ENCODE measurements at regions not wholly inside any gene's neighbourhood (a gene's known extent, or its start where the extent isn't known, plus 50 kb on each side); places are given as distances from the start of the nearest gene placed in this dataset.
"Not testable (repeated sequence)": the region's sequence is repeated elsewhere in the genome, so short reads cannot be mapped to it uniquely, and the experiment has no call there.

- Mint-ChIP-seq H3K4me1 (ENCODE audit: unreplicated experiment) (peaks cover 12% of the 10 kb centered on the region), H3K36me3 (no peaks in the 10 kb centered on the region)
- TF ChIP-seq CTCF (conservative IDR thresholded peaks at IDR 0.05): no peak
Measured at GRCh38 chr3:198109883-198110282, 149.9 kb downstream of the LMLN start.

GRCh38 chr3:198112031-198112430 is 152.0 kb downstream of the LMLN start:
- no peak for TF ChIP-seq CTCF (conservative IDR thresholded peaks at IDR 0.05)
- Mint-ChIP-seq H3K27me3 (peaks cover 89% of the 10 kb centered on the region), H3K36me3 (no peaks in the 10 kb centered on the region), H3K4me1 (ENCODE audit: unreplicated experiment) (peaks cover 12% of the 10 kb centered on the region), H3K9me3 (no peaks in the 10 kb centered on the region), H3K27ac (no peak overlapping the region), H3K4me3 (no peak overlapping the region)
- DNase-seq (ENCODE audit: extremely low spot score, unreplicated experiment): no peak

More at GRCh38 chr3:198109883-198110282, 149.9 kb downstream of the LMLN start:
- no peak overlapping the region for H3K4me3 Mint-ChIP-seq
- H3K27ac Mint-ChIP-seq: no peak overlapping the region
- no peaks in the 10 kb centered on the region for H3K9me3 Mint-ChIP-seq
- peaks cover 82% of the 10 kb centered on the region for H3K27me3 Mint-ChIP-seq
- DNase-seq (ENCODE audit: extremely low spot score, unreplicated experiment): no peak

GRCh38 chr3:198113206-198114053 is 153.4 kb downstream of the LMLN start:
- no peak overlapping the region for H3K27ac Mint-ChIP-seq
- TF ChIP-seq CTCF (conservative IDR thresholded peaks at IDR 0.05): no peak
- no peaks in the 10 kb centered on the region for H3K9me3 Mint-ChIP-seq
- peak overlapping the region; percentile 73 for H3K4me3 Mint-ChIP-seq
- no peaks in the 10 kb centered on the region for H3K36me3 Mint-ChIP-seq
- peaks cover 4% of the 10 kb centered on the region for H3K4me1 Mint-ChIP-seq (ENCODE audit: unreplicated experiment)
- no peak for DNase-seq (ENCODE audit: extremely low spot score, unreplicated experiment)
- H3K27me3 Mint-ChIP-seq: peaks cover 92% of the 10 kb centered on the region

- not testable (repeated sequence) for H3K4me3 Mint-ChIP-seq; H3K9me3 Mint-ChIP-seq; H3K4me1 Mint-ChIP-seq (ENCODE audit: unreplicated experiment); DNase-seq (ENCODE audit: extremely low spot score, unreplicated experiment); H3K27ac Mint-ChIP-seq; H3K36me3 Mint-ChIP-seq
- H3K27me3 Mint-ChIP-seq: peaks cover 92% of the 10 kb centered on the region
Measured at GRCh38 chr3:198114516-198114915, 154.5 kb downstream of the LMLN start.

GRCh38 chr3:198122184-198122583 is 162.2 kb downstream of the LMLN start:
- peaks cover 50% of the 10 kb centered on the region for H3K27me3 Mint-ChIP-seq
- not testable (repeated sequence) for H3K4me1 Mint-ChIP-seq (ENCODE audit: unreplicated experiment); H3K27ac Mint-ChIP-seq; H3K4me3 Mint-ChIP-seq; DNase-seq (ENCODE audit: extremely low spot score, unreplicated experiment); H3K9me3 Mint-ChIP-seq; H3K36me3 Mint-ChIP-seq

- H3K36me3 Mint-ChIP-seq; H3K4me1 Mint-ChIP-seq (ENCODE audit: unreplicated experiment); H3K4me3 Mint-ChIP-seq; DNase-seq (ENCODE audit: extremely low spot score, unreplicated experiment); H3K9me3 Mint-ChIP-seq; H3K27ac Mint-ChIP-seq: not testable (repeated sequence)
- peaks cover 11% of the 10 kb centered on the region for H3K27me3 Mint-ChIP-seq
Measured at GRCh38 chr3:198137038-198137835, 177.2 kb downstream of the LMLN start.

DNA sequence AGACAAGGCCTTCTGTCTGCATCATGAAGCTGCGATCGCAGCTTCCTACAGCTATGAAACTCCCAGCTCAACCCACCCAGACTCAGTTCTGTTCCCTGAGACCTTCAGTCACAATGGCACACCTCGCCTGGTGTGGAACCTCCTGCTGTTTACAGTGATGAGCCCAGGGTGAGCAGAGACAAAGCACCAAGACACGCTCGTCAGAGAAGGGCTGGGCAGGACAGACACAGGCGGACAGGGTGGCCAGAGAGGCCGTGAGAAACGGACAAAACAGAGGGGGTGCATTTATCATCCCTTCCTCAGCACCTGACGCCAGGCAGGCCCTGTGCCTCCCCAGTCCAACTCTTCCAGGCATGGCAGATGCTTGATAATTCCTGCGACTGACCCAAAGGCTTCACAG is 178.2 kb downstream of the LMLN start:
- not testable (repeated sequence) for H3K4me3 Mint-ChIP-seq; H3K4me1 Mint-ChIP-seq (ENCODE audit: unreplicated experiment)
- H3K27me3 Mint-ChIP-seq: peaks cover 11% of the 10 kb centered on the region

GRCh38 chr3:198139037-198139436 is 179.0 kb downstream of the LMLN start:
- not testable (repeated sequence) for H3K4me3 Mint-ChIP-seq; DNase-seq (ENCODE audit: extremely low spot score, unreplicated experiment); H3K4me1 Mint-ChIP-seq (ENCODE audit: unreplicated experiment); H3K27ac Mint-ChIP-seq; H3K36me3 Mint-ChIP-seq; H3K9me3 Mint-ChIP-seq
- peaks cover 11% of the 10 kb centered on the region for H3K27me3 Mint-ChIP-seq

More for the DNA sequence above, 178.2 kb downstream of the LMLN start:
- not testable (repeated sequence) for H3K27ac Mint-ChIP-seq; H3K9me3 Mint-ChIP-seq; DNase-seq (ENCODE audit: extremely low spot score, unreplicated experiment); H3K36me3 Mint-ChIP-seq

DNA sequence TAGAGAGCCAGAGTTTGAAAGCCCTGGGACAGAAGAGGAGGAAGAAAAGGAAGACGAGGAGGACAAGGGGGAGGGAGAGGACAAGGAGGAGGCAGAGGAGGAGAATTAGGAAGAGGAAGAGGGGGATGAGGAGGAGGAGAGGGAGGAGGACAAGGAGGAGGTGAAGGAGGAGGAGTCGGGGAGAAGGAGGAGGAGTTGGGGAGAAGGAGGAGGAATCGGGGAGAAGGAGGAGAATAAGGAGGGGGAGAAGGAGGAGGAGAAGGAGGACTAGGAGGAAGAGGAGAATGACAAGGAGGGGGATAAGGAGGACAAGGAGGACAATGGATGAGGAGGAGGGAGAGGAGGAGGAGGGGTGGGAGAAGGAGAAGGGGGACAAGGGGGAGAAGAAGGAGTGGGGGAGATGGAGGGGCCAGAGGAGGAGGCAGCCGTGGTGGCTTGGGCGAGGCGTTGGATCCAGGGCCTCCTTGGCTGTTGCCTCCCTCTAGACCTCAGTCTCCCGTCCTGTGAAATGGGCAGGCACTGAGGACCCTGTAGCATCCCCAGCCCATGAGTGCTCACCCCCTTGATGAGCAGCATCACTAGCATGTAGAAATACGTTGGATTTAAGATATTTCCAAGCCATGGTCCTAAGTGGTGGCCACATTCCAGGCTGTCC is 179.6 kb downstream of the LMLN start:
- H3K27ac Mint-ChIP-seq; H3K36me3 Mint-ChIP-seq; H3K4me1 Mint-ChIP-seq (ENCODE audit: unreplicated experiment); H3K9me3 Mint-ChIP-seq; H3K4me3 Mint-ChIP-seq; DNase-seq (ENCODE audit: extremely low spot score, unreplicated experiment): not testable (repeated sequence)
- peaks cover 11% of the 10 kb centered on the region for H3K27me3 Mint-ChIP-seq

- H3K36me3 Mint-ChIP-seq; H3K4me3 Mint-ChIP-seq; H3K9me3 Mint-ChIP-seq; H3K27me3 Mint-ChIP-seq; H3K4me1 Mint-ChIP-seq (ENCODE audit: unreplicated experiment); H3K27ac Mint-ChIP-seq; DNase-seq (ENCODE audit: extremely low spot score, unreplicated experiment): not testable (repeated sequence)
Measured at GRCh38 chr3:198143300-198144137, 183.5 kb downstream of the LMLN start.

All from type B pancreatic cell (in vitro differentiated cells).